ENCODE measurements at regions not wholly inside any gene's neighbourhood (a gene's known extent, or its start where the extent isn't known, plus 50 kb on each side); places are given as distances from the start of the nearest gene placed in this dataset.

- TF ChIP-seq CTCF (IDR thresholded peaks at IDR 0.05) (no peak), POLR2AphosphoS5 (IDR thresholded peaks at IDR 0.05) (no peak), POLR2A (IDR thresholded peaks at IDR 0.05) (no peak), EP300 (IDR thresholded peaks at IDR 0.05) (no peak)
Measured at GRCh38 chr15:89018207-89018606, 70.0 kb upstream of the ABHD2 start.
